ENCODE measurements at regions not wholly inside any gene's neighbourhood (a gene's known extent, or its start where the extent isn't known, plus 50 kb on each side); places are given as distances from the start of the nearest gene placed in this dataset.

GRCh38 chr6:144659202-144660182, 374.4 kb downstream of the UTRN start:
- Histone ChIP-seq H2BK15ac (ENCODE audit: low read depth, low read length) (no peak overlapping the region), H2AK5ac (ENCODE audit: insufficient read length, low read length) (no peak overlapping the region), H3K9me3 (ENCODE audit: control insufficient read depth, low read depth, low read length) (no peaks in the 10 kb centered on the region), H3K23me2 (ENCODE audit: insufficient read length, low read depth, low read length, poor library complexity, severe bottlenecking) (no peaks in the 10 kb centered on the region), H2BK12ac (ENCODE audit: insufficient read length, low read depth, low read length) (no peak overlapping the region), H2AFZ (ENCODE audit: low read length) (no peak overlapping the region), H4K91ac (ENCODE audit: insufficient read length, low read depth, low read length) (no peak overlapping the region), H3K4me1 (ENCODE audit: insufficient read depth, low read length) (peaks cover 31% of the 10 kb centered on the region), H2BK120ac (ENCODE audit: low read depth, low read length, poor library complexity, severe bottlenecking) (no peak overlapping the region), H3K18ac (ENCODE audit: insufficient read length, low read depth, low read length) (no peak overlapping the region), H3K56ac (ENCODE audit: insufficient read length, low read depth, low read length) (no peak overlapping the region), H3K4me2 (ENCODE audit: insufficient read depth, insufficient read length, low read length) (peak overlapping the region; percentile 49), H3T11ph (ENCODE audit: low read length) (no peak overlapping the region), H3K9ac (ENCODE audit: extremely low read depth, insufficient read length, low read length) (peak overlapping the region; percentile 11), H3K23ac (ENCODE audit: insufficient read length, low read depth, low read length) (no peak overlapping the region), H2BK5ac (ENCODE audit: insufficient read length, low read length) (no peak overlapping the region), H3K27me3 (ENCODE audit: insufficient read depth, low read length) (no peaks in the 10 kb centered on the region), H4K8ac (replicated peaks; ENCODE audit: insufficient read length, low read depth, low read length) (no peak overlapping the region), H3K14ac (ENCODE audit: insufficient read depth, low read length) (peak overlapping the region; percentile 31; the same call in 1 of the 2 replicates), H2BK20ac (ENCODE audit: low read depth, low read length, poor library complexity, severe bottlenecking) (no peak overlapping the region), H3K27ac (ENCODE audit: insufficient read length, low read depth, low read length) (peak overlapping the region; percentile 38), H3K79me2 (ENCODE audit: insufficient read depth, low read length) (peaks cover 1% of the 10 kb centered on the region; the same call in 1 of the 2 replicates), H3K79me1 (ENCODE audit: insufficient read depth, low read depth, low read length, poor library complexity, severe bottlenecking) (no peaks in the 10 kb centered on the region), H4K20me1 (ENCODE audit: control insufficient read depth, insufficient read depth, insufficient read length) (no peaks in the 10 kb centered on the region), H4K5ac (ENCODE audit: insufficient read length, low read depth, low read length) (no peak overlapping the region), H3K4ac (ENCODE audit: low read depth, low read length) (no peak overlapping the region)
- peak; percentile 59 for DNase-seq
- no CpG with 5 or more reads among the region's 14 CpGs for WGBS (ENCODE audit: extremely low coverage, insufficient read length, low lambda C conversion rate)
- Mint-ChIP-seq H3K27ac (peak overlapping the region; percentile 71 to 94 (median 92)), H3K9me3 (no peaks in the 10 kb centered on the region), H3K4me1 (peaks cover 71 to 88% of the 10 kb centered on the region in 2 experiments), H3K36me3 (ENCODE audit: insufficient read depth in 1 of 3, low read depth in 3 of 3) (no peaks in the 10 kb centered on the region), H3K27me3 (ENCODE audit: low read depth) (no peaks in the 10 kb centered on the region), H3K4me3 (peak overlapping the region; percentile 49 to 62)
- no peak for TF ChIP-seq CTCF (conservative IDR thresholded peaks at IDR 0.05)

All from H9 (cell line).